GM12892 (cell line): ENCODE measurements at regions not wholly inside any gene's neighbourhood (a gene's known extent, or its start where the extent isn't known, plus 50 kb on each side); places are given as distances from the start of the nearest gene placed in this dataset.

Source experiments
- POLR2A ChIP-seq: IDR thresholded peaks from 2 replicates; pipeline ENCODE4 v1.6.1; 2011; ENCODE audit warnings: low read depth, low read length, control low read depth
- POLR2AphosphoS5 ChIP-seq: IDR thresholded peaks from 2 replicates; pipeline ENCODE4 v1.6.1; 2011; ENCODE audit warnings: low read depth, low read length, control low read depth

- TF ChIP-seq POLR2A = no peak
- TF ChIP-seq POLR2AphosphoS5 = no peak
Measured at GRCh38 chr11:107221748-107222285, 203.5 kb upstream of the GUCY1A2 start.
